D721Med (cell line): ENCODE measurements at regions not wholly inside any gene's neighbourhood (a gene's known extent, or its start where the extent isn't known, plus 50 kb on each side); places are given as distances from the start of the nearest gene placed in this dataset.

Experiments
- DNase-seq: peaks from one replicate; pipeline ENCODE4 v3.0.0; 2011; ENCODE audit warnings: low spot score; ENCODE audit not compliant: insufficient read length
- FAIRE-seq: peaks from 2 replicates; lab custom pipeline; 2011; peaks lifted over from hg19 to GRCh38; lab: Jason Lieb, UNC
- CTCF ChIP-seq: IDR thresholded peaks from 2 replicates; pipeline ENCODE4 v1.5.1; 2012; ENCODE audit warnings: mild to moderate bottlenecking, control low read depth; ENCODE audit not compliant: insufficient read depth; ENCODE audit errors: missing control alignments

GRCh38 chr6:76742919-76743318 lies 670.5 kb upstream of the IMPG1 start:
- DNase-seq (no peak), FAIRE-seq (no peak)
- TF ChIP-seq CTCF = no peak

- DNase-seq (no peak), FAIRE-seq (no peak)
- TF ChIP-seq CTCF = no peak
These were observed 647.0 kb upstream of the IMPG1 start for GRCh38 chr6:76719449-76719848.

- TF ChIP-seq CTCF = no peak
- DNase-seq (no peak), FAIRE-seq (no peak)
These were observed 636.3 kb upstream of the IMPG1 start for GRCh38 chr6:76708641-76709331.

- DNase-seq (no peak), FAIRE-seq (no peak)
These were observed 635.2 kb upstream of the IMPG1 start for GRCh38 chr6:76707630-76708029.

GRCh38 chr6:76706631-76707030 lies 634.2 kb upstream of the IMPG1 start:
- FAIRE-seq = no peak
- no peak for DNase-seq
- TF ChIP-seq CTCF = no peak

More at GRCh38 chr6:76707630-76708029, 635.2 kb upstream of the IMPG1 start:
- TF ChIP-seq CTCF = no peak

- DNase-seq (no peak), FAIRE-seq (no peak)
- no peak for TF ChIP-seq CTCF
These were observed 633.6 kb upstream of the IMPG1 start for GRCh38 chr6:76706086-76706485.

GRCh38 chr6:76703786-76704185 lies 631.3 kb upstream of the IMPG1 start:
- FAIRE-seq = peak; percentile 84
- no peak for TF ChIP-seq CTCF
- DNase-seq = no peak
